ACC112 (cell line): ENCODE measurements at regions not wholly inside any gene's neighbourhood (a gene's known extent, or its start where the extent isn't known, plus 50 kb on each side); places are given as distances from the start of the nearest gene placed in this dataset.
"Not testable (repeated sequence)": the region's sequence is repeated elsewhere in the genome, so short reads cannot be mapped to it uniquely, and the experiment has no call there.

ENCODE experiments used
- H2AFZ ChIP-seq: fragments of 200-600 bp; sonication (generic); one replicate; pipeline ENCODE4 v1.6.0; 2017; ENCODE audit warnings: antibody characterized with exemption, low read length; ENCODE audit not compliant: unreplicated experiment
- H3K27ac ChIP-seq: fragments of 200-600 bp; sonication (generic); 2 replicates; pipeline ENCODE4 v1.5.1; 2014; ENCODE audit warnings: low read depth, mild to moderate bottlenecking, antibody characterized with exemption, low read length, moderate library complexity
- H3K27me3 ChIP-seq: fragments of 200-600 bp; sonication (generic); 2 replicates; pipeline ENCODE4 v1.6.1; 2014; ENCODE audit warnings: mild to moderate bottlenecking, antibody characterized with exemption, low read length, moderate library complexity, mixed read lengths; ENCODE audit not compliant: insufficient read depth
- H3K36me3 ChIP-seq: fragments of 200-600 bp; sonication (generic); 2 replicates; pipeline ENCODE4 v1.6.1; 2016; ENCODE audit warnings: mild to moderate bottlenecking, antibody characterized with exemption, low read length, moderate library complexity, mixed read lengths; ENCODE audit not compliant: insufficient read depth
- H3K4me1 ChIP-seq: fragments of 200-600 bp; sonication (generic); one replicate; pipeline ENCODE4 v1.6.1; 2016; ENCODE audit warnings: low read length, mixed read lengths; ENCODE audit not compliant: insufficient read depth, unreplicated experiment, control insufficient read depth
- H3K4me3 ChIP-seq: fragments of 200-600 bp; sonication (generic); 2 replicates; pipeline ENCODE4 v1.5.1; 2014; ENCODE audit warnings: mild to moderate bottlenecking, low read depth, low read length
- H3K79me2 ChIP-seq: fragments of 200-600 bp; sonication (generic); one replicate; pipeline ENCODE4 v1.6.0; 2016; ENCODE audit warnings: low read length; ENCODE audit not compliant: control insufficient read depth, unreplicated experiment, insufficient read depth

DNA sequence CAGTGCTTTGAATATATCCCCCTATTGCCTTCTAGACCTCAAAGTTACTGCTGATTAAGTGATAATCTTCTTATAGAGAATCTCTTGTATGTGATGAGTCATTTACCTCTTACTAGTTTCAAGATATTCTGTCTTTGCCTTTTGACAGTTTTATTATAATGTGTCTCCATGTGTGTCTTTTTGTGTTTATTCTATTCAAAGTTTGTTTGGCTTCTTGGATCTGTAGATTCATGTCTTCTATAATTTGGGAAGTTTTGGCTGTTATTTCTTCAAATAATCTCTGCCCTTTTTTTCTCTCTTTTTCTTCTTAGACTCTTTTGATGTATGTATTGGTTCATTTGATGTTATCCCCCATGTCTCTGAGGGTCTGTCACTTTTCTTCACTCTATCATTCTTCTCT, 915.7 kb upstream of the GRIA3 start:
- H3K27me3 ChIP-seq: no peaks in the 10 kb centered on the region
- H3K27ac ChIP-seq: no peak overlapping the region
- no peaks in the 10 kb centered on the region for H3K4me1 ChIP-seq
- no peaks in the 10 kb centered on the region for H3K79me2 ChIP-seq
- no peak overlapping the region for H2AFZ ChIP-seq
- H3K4me3 ChIP-seq: no peak overlapping the region
- no peaks in the 10 kb centered on the region for H3K36me3 ChIP-seq

DNA sequence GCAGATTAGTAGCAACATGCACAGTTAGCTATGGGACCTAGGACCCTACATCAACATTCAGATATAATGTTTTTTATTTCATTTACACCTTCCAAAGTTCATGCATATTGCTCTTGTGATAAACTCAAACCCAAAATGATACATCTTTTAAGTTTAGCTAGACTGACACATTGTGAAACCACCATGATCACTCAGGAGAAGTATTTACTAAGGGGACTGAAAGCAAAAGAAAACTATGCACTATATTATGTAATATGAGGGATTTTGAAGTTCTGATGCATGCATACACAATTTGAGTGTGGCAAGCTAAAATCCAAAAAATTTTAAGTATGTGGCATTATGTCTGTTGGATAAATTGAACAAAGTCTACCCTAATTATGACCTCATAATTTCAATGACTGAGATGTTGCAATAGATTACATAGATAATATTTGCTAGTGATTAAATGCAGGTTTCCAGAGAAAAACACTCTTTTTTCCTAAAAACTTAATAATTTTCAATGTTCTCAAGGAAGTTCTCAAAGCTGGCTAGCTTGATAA, 914.8 kb upstream of the GRIA3 start:
- H3K4me1 ChIP-seq: no peaks in the 10 kb centered on the region
- H3K4me3 ChIP-seq: no peak overlapping the region
- H3K27ac ChIP-seq: no peak overlapping the region
- H3K79me2 ChIP-seq: no peaks in the 10 kb centered on the region
- H3K36me3 ChIP-seq: no peaks in the 10 kb centered on the region
- H3K27me3 ChIP-seq: no peaks in the 10 kb centered on the region
- no peak overlapping the region for H2AFZ ChIP-seq

DNA sequence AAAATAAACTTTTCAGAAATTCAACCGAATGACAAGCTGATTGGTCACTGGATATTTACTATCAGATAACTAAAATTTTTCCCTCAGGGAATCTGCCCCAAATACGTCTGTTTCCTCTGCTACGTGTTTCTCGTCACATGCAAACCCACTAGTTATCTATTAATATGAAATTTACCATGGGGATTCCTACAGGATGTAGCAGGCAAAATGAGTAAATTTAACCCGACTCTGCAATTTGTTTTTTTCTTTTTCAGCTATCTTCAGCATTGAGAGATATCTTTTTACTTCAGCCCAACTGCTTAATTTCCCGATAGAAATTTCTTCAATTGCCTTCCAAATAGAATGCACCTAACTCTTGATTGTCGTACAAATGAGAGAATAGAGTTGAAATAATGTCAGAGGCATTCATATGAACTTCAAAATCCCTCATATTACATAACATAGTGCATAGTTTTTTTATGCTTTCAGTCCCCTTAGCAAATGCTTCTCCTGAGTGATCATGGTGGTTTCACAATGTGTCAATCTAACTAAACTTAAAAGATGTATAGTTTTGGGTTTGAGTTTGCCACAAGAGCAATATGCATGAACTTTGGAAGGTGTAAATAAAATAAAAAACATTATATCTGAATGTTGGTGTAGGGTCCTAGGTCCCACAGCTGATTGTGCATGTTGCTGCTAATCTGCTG, 913.1 kb upstream of the GRIA3 start:
- no peak overlapping the region for H3K27ac ChIP-seq
- no peaks in the 10 kb centered on the region for H3K79me2 ChIP-seq
- no peak overlapping the region for H3K4me3 ChIP-seq
- H2AFZ ChIP-seq: no peak overlapping the region
- H3K27me3 ChIP-seq: no peaks in the 10 kb centered on the region
- H3K36me3 ChIP-seq: no peaks in the 10 kb centered on the region
- no peaks in the 10 kb centered on the region for H3K4me1 ChIP-seq

DNA sequence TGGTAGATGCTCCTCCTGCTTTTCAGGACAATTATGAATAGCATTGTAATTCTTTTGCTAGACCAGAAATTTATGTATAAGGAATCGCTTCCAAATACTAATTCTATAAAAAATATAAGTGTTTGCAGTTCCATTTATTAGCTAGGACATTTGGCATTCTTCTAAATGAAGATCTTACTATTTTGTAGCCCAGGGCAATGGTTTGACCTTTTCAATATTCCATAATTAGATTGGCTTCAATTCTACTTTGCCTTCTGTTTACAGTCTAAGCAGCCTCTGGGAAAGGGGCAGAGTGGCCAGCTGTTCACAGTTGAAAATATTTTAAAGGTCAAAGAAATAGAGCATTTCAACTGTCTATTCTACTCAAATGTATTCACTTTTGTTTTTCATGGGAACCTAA, 912.1 kb upstream of the GRIA3 start:
- Histone ChIP-seq H2AFZ (no peak overlapping the region), H3K4me3 (no peak overlapping the region), H3K27me3 (no peaks in the 10 kb centered on the region), H3K79me2 (no peaks in the 10 kb centered on the region), H3K4me1 (no peaks in the 10 kb centered on the region), H3K36me3 (no peaks in the 10 kb centered on the region), H3K27ac (no peak overlapping the region)

DNA sequence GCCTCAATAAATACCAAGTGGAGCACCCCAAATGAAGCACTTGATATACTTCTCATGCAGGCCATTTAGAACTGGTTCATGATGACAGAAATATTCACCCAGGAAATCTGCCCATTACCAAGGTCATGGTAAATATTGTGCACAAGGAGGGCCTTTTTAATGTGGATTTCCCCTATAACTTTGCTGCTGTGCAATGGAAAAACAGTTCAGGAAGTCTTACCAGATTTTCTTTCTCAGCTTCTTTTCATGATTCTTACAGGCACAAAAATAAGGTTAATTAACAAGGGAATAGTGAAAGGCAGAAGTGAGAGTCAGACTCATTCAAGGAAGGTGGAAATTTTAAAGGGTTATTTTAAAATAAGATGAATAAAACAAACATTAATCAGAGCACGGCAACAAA, 904.3 kb upstream of the GRIA3 start:
- Histone ChIP-seq H2AFZ (no peak overlapping the region), H3K4me1 (no peaks in the 10 kb centered on the region), H3K27me3 (no peaks in the 10 kb centered on the region), H3K36me3 (no peaks in the 10 kb centered on the region), H3K27ac (no peak overlapping the region), H3K4me3 (no peak overlapping the region), H3K79me2 (no peaks in the 10 kb centered on the region)

DNA sequence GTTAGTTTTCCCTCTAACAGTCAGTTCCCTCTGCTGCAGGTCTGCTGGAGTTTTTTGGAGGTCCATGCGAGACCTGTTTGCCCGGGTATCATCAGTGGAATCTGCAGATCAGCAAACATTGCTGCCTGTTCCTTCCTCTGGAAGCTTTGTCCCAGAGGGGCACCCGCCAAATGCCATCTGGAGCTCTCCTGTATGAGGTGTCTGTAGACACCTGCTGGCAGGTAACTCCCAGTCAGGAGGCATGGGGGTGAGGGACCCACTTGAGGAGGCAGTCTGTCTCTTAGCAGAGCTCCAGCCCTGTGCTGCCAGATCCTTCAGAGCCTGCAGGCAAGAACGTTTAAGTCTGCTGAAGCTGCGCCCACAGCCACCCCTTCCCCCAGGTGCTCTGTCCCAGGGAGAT, 884.3 kb upstream of the GRIA3 start:
- not testable (repeated sequence) for H3K4me1 ChIP-seq, H3K27ac ChIP-seq, H3K79me2 ChIP-seq, H2AFZ ChIP-seq, H3K27me3 ChIP-seq, H3K4me3 ChIP-seq, H3K36me3 ChIP-seq

DNA sequence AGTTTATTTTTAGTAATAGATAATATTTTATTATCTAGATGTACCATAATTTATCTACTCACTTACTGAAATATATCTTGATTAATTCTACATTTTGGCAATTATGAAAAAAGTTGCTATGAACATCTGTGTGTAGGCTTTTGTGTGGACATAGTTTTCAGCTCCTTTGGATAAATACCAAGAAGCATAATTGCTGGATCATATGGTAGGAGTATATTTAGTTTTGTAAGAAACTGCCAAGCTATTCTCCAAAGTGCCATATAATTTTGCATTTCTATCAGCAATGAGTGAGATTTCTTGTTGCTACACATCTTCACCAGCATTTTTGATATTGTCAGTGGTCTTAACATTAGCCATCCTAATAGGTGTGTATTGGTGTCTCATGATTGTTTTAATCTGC, 882.6 kb upstream of the GRIA3 start:
- Histone ChIP-seq H3K27me3 (no peaks in the 10 kb centered on the region), H3K4me3 (no peak overlapping the region), H3K36me3 (no peaks in the 10 kb centered on the region), H3K79me2 (no peaks in the 10 kb centered on the region), H3K4me1 (no peaks in the 10 kb centered on the region), H3K27ac (no peak overlapping the region), H2AFZ (no peak overlapping the region)

DNA sequence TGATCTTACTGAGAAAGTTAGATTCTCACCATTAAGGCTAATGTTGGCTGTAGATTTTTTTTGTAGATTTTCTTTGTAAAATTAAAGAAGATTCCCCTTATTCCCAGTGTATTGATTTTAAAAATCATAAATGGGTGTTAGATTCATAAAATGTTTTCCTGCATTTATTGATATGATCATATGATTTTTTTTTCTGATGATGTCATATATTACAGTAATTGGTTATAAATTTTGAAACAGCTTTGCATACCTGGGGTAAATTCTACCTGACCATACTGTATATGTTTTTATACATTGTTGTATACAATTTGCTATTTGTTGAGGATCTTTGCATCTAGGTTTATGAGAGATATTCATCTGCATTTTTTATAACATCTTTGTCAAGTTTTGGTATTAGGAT, 880.3 kb upstream of the GRIA3 start:
- no peaks in the 10 kb centered on the region for H3K4me1 ChIP-seq
- no peaks in the 10 kb centered on the region for H3K79me2 ChIP-seq
- no peak overlapping the region for H2AFZ ChIP-seq
- no peak overlapping the region for H3K4me3 ChIP-seq
- H3K27ac ChIP-seq: no peak overlapping the region
- H3K27me3 ChIP-seq: no peaks in the 10 kb centered on the region
- H3K36me3 ChIP-seq: no peaks in the 10 kb centered on the region

DNA sequence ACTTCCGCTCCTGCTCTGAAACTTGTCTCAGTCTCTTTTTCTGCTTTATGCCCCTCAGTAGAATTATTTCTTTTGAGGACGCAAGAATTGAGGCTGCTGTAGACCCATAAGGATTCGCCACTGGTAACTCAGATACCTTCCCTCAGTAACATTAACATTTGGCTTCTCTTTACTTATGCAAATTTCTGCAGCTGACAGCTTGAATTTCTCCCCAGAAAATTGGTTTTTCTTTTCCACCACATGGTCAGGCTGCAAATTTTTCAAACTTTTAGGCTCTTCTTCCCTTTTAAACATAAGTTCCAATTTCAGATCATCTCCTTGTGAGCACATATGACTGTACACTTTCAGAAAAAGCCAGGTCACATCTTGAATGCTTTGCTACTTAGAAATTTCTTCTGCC, 839.3 kb upstream of the GRIA3 start:
- H3K36me3 ChIP-seq: no peaks in the 10 kb centered on the region
- no peaks in the 10 kb centered on the region for H3K4me1 ChIP-seq
- no peak overlapping the region for H3K27ac ChIP-seq
- no peaks in the 10 kb centered on the region for H3K79me2 ChIP-seq
- no peak overlapping the region for H3K4me3 ChIP-seq
- no peak overlapping the region for H2AFZ ChIP-seq
- no peaks in the 10 kb centered on the region for H3K27me3 ChIP-seq

DNA sequence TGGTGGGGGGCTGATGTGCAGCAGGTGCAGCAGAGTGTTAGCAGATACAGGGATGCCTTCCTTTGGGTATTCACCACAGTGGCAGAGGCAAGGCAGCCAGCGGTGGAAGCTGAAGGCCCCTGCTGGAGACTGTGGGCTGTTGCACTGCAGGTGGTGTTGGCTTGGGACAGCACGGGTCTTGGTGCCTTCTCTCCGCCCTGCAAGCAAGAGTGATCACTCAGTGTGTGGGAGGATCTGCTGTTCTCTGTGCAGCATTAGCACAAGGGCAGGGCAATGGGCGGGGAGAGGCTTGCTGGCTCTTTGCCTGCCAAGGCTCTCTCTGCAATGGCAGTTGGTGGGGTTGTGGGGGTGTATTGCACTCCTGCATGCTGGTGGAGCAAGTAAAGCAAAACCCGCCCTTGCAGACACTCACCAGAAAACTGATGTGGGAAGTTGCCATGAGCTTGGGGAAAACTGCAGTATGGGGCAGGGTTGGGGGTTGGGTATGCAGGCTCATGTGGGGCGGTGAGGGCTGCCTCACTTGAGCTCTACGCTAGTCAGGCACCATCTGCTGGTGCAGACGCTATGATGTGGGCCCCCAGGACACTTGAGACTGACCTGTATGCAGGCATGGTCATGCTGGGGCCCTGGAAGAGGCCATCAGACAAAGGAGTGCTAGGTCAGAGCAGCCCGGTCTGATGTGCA, 820.8 kb upstream of the GRIA3 start:
- Histone ChIP-seq H3K27me3 (no peaks in the 10 kb centered on the region), H3K36me3 (no peaks in the 10 kb centered on the region), H2AFZ (no peak overlapping the region), H3K4me1 (no peaks in the 10 kb centered on the region), H3K79me2 (no peaks in the 10 kb centered on the region), H3K27ac (no peak overlapping the region), H3K4me3 (no peak overlapping the region)

DNA sequence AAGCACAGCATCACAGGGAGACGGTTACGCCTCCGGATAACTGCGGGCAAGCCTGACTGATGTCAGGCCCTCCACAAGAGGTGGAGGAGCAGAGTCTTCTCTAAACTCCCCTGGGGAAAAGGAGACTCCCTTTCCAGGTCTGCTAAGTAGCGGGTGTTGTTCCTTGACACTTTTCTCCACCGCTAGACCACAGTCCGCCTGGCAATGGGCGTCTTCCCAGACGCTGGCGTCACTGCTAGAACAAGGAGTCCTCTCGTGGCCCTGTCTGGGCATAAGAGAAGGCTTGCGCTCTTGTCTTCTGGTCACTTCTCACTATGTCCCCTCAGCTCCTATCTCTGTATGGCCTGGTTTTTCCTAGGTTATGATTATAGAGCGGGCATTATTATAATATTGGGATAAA, 808.5 kb upstream of the GRIA3 start:
- not testable (repeated sequence) for H3K79me2 ChIP-seq, H3K4me1 ChIP-seq, H3K27me3 ChIP-seq, H3K36me3 ChIP-seq, H3K4me3 ChIP-seq, H2AFZ ChIP-seq, H3K27ac ChIP-seq
